ENCODE measurements at regions not wholly inside any gene's neighbourhood (a gene's known extent, or its start where the extent isn't known, plus 50 kb on each side); places are given as distances from the start of the nearest gene placed in this dataset.
"Not testable (repeated sequence)": the region's sequence is repeated elsewhere in the genome, so short reads cannot be mapped to it uniquely, and the experiment has no call there.

DNA sequence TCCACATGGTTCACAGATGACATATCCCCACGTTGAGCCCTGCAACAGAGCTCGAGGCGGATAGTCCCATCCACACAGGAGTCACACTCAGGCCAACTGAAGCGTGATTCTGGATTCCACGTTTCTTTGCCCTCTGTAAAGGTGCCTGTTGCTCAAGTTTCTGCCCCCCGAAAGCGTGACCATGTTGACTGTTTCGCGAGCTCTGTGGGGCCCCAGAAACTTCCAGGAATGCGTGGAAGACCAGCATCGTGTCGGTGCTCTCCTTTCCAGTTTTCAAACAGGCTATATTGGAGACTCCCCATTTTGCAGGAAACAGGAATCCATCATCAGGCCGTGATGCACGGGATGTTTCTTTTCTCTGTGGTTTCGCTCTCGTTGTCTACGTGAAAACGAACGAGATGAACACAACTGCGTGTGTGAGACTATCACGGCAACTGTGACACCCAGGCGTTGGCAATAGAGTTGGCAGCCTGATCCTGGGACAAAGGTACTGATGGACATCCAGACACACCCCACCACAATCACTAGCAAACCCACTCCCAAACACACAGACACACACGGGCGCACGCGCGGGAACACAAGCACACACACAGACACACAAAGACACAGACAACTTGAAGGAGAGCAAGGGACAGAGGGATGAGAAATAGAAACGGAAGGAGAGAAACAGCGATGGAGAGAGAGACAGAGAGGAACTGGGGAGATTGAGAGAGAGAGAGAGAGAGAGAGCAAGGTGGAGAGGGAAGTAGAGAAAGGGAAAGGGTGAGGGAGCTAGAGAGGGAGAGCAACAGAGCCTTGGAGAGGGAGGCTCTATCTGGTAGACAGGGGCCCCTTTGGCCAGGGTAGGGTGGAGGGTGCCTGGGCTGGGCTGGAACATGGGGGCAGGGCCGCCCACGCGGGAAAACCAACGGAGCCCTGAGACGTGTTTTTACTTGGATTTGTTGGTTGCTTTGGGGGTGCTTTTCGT lies 1609.3 kb downstream of the SPATA31A7 start:
- not testable (repeated sequence) for FAIRE-seq

DNA sequence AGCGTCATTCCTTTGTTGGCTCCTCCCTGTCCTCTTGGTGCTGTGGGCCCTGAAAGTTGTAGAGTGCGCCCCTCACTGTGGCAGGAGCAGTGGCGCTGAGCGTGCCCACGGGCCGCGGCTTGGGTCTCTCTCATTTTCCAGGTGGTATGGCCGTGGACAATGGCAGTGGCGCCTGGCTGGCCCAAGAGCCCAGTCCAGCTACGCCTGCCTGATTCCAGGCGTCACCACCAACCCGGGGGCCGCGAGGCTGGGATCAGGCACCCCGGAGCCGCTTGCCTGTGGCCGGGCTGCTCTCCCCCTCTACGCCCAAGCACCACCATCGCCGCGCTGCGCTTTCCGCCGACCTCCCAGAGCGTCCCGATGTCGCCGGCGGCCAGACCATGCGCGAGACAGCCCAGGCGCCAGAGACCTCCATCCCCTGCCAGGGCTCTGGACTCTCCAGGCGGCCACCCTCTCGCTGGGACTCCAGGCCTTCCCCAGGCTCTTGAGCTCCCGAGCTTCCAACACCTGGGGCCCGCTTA lies 1610.1 kb downstream of the SPATA31A7 start:
- not testable (repeated sequence) for FAIRE-seq

DNA sequence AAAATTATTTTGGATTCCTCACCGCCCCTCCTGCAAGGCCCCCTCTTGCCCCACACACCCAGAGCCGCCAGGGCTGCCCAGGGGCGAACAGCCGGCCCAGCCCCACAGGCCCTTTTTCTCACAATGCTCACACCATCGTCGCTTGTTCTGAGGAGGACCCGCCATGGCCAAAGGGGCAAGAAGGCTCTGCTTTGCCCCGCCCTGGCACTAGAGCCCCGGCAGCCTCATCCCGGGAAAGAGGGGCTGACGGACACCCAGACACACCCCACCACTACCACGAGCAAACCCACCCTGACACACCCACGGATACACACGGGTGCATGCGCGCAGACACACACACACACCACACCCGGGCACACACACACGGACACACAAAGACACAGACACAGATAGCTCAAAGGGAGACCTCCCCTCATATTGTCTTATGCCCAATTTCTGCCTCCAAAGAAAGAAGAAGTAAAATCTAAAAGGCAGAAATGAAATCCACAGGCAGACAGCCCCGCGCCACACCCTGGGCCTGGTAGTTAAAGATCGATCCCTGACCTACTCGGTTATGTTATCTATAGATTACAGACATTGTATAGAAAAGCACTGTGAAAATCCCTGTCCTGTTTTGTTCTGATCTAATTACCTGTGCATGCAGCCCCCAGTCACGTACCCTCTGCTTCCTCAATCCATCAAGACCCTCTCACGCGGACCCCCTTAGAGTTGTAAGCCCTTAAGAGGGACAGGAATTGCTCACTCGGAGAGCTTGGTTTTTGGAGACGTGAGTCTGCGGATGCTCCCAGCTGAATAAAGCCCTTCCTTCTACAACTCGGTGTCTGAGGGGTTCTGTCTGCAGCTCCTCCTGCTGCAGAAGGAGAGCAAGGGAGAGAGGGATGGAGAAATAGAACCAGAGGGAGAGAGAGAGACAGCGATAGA lies 1610.9 kb downstream of the SPATA31A7 start:
- FAIRE-seq = not testable (repeated sequence)

DNA sequence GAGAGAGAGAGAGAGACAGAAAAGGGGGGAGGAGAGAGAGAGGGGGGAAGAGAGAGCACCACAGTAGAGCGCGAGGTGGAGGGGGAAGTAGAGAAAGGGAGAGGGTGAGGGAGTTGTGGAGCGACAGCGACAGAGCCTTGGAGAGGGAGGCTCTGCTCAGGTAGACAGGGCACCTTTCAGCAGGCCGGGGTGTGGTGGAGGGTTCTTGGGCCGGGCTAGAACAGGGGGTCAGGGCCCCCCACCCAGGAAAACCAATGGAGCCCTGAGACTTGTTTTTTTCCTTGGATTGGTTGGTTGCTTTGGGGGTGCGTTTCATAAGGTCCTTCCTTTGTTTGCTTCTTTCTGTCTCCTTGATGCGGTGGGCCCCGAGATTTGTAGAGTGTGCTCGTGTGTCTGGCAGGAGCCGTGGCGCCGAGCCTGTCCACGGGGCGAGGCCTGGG lies 1611.6 kb downstream of the SPATA31A7 start:
- not testable (repeated sequence) for FAIRE-seq

DNA sequence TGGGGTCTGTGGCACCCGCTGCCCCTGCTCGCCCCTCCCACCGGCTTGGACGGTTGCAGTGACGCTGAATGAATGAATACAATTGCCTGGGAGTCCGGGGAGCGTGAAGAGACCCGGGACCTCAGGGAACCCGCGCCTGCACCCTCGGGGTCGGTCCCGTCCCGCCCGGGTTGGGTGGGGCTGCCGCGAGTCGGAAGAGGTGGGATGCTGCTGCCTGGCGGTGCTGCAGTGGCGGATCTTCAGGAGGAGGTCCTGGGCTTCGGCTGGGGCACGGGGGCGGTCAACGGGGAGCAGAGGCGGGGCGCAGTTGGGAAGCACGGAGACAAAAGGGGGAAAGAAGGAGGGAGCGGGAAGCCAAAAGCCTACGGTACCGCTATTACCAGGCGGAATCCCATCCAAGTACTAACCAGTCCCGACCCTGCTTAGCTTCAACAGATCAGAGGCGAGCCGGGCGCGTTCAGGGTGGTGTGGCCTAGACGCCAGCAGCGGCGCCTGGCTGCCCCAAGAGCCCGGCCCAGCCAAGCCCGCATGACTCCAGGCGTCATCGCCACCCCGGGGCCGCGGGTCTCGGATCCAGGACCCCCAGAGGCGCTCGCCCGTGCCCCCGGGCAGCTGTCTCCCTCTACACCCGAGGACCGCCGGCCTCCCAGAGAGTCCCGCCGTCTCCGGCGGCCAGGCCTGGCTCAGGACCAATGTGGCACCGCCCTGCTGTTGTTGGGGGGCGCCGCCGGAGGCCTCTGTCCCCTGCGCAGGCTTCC lies 1612.3 kb downstream of the SPATA31A7 start:
- not testable (repeated sequence) for FAIRE-seq

DNA sequence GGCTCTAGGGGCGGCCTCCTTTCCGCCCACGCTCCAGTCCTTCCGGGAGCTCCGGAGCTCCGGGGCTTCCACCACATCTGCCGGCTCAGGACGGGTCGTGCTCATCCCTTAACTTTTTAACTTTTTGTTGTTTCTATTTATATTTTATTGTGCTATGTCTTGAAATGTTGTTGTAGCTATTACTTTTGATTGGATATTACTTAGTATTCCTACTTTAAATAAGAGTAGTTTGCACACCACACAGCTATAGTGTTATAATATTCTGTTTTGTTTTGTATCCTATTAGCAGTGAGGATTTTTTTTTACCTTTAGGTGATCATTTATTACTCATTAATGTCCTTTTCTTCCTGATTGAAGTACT lies 1612.9 kb downstream of the SPATA31A7 start:
- peak; percentile 21 for FAIRE-seq

DNA sequence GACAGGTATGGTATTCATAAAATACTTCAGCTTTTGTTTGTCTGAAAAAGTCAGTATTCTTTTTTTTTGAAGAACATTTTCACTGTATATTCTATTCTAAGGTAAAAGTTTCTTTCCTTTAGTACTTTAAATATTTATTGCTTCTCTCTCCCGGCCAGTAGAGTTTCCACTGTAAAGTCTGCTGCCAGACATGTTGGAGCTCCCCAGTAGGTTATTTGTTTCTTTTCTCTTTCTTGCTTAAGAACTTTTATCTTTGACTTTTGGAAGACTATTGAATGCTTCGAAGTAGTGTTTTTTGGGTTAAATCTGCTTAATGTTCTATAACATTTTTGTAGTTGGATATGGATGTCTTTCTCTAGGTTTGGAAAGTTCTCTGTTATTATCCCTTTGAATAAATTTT lies 1613.3 kb downstream of the SPATA31A7 start:
- not testable (repeated sequence) for FAIRE-seq

DNA sequence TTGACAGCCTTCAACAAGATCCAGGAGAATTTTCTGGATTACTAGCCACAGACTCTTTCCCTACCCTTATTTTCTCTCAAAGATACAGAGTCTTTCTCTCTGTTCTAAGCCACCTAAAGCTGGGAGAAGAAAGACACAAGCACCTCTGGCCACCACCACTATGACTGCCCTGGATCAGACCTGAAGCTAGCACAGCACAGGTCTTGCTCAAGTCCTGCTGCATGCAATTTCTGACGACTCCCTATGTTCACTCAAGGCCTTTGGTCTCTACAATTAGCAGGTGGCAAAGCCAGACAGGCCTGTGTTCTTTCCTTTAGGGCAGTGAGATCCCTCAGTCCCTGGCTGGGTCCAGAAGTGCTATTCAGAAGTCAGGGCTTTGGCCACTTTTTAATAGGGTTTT lies 1614.5 kb downstream of the SPATA31A7 start:
- not testable (repeated sequence) for FAIRE-seq

DNA sequence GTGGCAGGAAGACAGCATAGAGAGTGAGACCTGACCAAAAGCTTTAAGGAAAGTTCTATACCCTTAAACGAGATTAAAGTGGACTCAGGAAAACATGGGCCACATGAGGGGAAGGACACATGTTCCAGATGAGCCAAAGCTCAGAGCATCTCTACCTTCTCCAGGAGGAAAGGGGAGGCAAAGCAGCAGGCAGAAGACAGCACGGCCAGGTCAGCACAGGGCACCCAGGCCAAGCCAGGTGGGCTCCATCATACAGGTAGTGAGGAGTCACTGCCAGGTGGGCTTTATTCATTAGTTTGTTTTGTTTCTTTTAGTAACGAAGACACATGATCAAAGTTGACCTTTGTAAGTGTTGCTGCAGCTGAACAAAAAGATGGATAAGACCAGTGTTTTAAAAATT lies 1617.6 kb downstream of the SPATA31A7 start:
- FAIRE-seq = not testable (repeated sequence)

DNA sequence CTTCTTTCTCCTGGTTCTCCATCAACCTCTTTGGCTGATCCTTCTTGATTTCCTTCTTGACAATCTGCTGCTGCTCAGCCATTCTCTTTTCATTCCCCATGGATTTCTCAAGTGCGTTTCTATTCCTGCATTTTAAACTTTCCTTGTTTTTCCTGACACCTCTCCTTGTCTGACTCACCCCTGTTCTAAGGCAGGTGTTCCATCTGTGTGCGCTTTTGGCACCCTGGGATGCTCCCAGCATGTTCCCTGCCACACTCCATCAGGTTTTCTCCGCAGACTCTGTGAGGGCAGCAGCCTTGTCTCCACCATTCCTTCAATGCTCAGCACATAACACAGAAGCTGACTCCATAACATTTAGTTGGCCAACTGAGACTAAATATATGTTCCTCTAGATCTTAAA lies 1618.2 kb downstream of the SPATA31A7 start:
- FAIRE-seq = not testable (repeated sequence)

DNA sequence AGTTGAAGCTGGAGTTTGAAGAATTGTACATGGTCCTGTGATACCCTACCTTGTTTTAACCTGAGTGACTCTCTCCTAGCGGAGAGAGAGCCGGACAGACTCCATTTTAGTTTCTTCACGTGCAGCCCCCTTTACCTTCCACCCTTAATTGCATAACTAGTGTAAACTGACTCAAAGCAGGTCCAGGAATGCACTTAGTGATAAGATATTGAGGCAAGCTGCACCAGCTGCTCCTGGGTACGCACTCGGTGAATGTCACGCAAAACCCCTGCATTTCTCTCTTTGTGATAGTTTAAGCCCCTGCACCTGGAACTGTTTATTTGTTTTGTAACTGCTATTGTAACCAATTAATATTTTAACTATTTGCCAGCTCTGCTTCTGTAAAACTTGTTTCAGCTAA lies 1620.5 kb downstream of the SPATA31A7 start:
- not testable (repeated sequence) for FAIRE-seq

DNA sequence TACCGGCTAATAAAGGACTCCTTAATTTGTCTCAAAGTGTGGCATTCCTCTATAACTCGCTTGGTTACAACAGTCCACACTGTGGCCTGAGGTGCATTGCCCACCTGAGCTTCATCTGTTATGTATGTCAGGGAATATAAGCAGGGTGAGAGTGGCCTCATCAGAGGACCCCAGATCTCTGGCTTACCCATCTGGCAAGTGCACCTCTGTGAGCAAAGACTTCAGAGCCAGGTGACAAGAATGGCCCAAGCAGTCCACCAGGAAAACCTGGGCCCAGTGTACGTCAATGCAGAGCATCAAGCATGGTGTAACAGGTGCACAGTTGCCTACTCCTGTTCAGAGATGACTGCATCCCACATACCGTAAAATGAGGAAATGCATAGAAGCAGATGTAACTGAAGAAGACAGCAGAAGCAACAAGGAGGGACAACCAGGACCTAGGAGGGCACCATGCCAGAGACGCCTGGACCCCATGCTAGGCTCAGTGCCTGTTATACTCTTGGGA lies 1621.0 kb downstream of the SPATA31A7 start:
- not testable (repeated sequence) for FAIRE-seq

DNA sequence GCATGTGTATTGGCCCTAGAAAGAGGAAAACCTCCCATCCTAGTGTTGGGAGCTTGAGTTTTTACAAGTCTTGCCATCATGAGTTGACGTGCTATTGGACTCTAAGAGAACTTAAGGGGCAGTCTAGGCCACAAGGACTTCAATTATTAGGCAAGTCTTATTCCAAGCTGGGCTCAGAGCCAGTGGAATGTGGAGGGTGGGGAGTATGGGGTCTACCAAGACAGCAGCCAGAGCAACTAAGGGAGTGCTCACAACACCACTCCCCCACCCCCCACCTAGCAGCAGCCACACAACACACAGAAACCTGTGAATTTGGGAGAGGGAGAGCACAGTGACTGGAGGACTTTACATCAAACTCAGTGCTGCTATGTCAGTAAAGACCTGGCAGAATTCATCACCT lies 1625.6 kb downstream of the SPATA31A7 start:
- FAIRE-seq = not testable (repeated sequence)

DNA sequence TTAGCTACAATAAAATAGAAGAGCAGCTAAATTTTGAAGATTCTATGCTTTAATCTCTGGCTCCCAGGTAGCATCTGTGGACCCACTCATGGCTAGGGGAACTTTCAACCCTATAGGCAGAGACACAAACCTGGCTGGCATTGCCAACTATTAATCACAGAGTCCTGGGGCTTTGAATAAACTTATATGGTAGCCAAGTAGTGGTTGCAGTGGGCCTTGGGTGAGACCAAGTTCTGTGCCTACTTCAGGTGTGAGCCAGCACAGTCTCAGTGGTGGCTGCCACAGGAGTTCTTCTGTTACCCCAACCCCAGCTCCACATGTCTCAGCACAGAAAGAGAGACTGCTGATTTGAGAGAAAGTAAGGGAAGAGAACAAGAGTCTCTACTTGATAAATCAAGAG lies 1626.5 kb downstream of the SPATA31A7 start:
- FAIRE-seq = not testable (repeated sequence)

DNA sequence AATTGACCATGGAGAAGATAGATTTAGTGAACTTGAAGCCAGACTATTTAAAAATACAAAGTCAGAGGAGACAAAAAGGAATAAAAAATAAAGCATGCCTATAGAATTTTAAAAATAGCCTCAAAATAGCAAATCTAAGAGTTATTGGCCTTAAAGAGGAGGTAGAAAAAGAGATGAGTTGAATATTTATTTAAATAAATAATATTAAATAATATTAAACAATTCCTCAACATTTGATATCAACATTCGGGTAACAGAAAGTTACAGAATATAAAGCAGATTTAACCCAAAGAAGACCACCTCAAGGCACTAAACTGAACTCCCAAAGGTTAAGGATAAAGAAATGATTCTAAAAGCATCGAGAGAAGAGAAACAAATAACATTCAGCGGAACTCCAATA lies 1627.4 kb downstream of the SPATA31A7 start:
- FAIRE-seq = not testable (repeated sequence)

DNA sequence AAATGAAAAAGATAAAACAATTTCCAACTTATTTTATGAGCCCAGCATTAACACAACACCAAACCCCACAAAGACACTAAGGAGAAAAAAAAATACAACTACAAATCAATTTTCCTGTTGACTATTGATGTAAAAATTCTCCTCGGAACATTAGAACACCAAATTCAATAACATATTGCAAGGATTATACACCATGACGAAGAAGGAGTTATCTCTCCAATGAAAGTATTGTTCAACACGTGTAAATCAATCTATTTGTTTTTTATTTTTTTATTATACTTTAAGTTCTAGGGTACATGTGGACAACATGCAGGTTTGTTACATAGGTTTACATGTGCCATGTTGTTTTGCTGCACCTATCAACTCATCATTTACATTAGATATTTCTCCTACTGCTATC lies 1632.3 kb downstream of the SPATA31A7 start:
- not testable (repeated sequence) for FAIRE-seq

DNA sequence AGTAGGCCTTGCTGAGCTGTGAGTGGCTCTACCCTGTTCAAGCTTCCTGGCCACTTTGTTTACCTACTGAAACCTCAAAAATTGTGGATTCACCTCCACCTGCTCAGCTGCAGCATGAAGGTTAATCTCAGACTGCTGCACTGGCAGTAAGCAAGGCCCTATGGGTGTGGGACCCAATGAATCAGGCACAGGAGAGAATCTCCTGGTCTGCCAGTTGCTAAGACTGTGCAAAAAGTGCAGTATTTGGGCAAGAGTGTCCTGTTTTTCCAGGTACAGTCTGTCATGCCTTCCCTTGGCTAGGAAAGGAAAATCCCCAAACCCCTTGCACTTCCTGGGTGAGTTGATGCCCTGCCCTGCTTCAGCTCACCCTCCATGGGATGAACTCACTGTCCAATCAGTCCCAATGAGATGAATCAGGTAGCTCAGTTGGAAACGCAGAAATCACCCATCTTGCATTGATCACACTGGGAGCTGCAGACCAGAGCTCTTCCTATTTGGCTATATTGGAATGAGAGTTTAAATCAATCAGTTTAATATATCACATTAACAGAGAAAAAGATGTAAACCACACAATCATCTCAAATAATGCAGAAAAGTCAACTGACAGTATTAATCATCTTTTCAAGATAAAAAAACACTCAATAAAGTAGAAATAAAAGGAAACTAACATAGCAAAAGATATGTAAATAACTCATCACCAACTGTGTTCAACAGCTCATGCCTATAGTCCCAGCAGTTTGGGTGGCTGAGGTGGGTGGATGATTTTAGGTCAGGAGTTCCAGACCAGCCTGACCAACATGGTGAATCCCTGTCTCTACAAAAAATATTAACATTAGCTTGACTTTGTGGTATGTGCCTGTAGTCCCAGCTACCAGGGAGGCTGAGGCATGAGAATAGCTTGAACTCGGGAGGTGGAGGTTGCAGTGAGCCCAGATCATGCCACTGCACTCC lies 1638.4 kb downstream of the SPATA31A7 start:
- FAIRE-seq = not testable (repeated sequence)

DNA sequence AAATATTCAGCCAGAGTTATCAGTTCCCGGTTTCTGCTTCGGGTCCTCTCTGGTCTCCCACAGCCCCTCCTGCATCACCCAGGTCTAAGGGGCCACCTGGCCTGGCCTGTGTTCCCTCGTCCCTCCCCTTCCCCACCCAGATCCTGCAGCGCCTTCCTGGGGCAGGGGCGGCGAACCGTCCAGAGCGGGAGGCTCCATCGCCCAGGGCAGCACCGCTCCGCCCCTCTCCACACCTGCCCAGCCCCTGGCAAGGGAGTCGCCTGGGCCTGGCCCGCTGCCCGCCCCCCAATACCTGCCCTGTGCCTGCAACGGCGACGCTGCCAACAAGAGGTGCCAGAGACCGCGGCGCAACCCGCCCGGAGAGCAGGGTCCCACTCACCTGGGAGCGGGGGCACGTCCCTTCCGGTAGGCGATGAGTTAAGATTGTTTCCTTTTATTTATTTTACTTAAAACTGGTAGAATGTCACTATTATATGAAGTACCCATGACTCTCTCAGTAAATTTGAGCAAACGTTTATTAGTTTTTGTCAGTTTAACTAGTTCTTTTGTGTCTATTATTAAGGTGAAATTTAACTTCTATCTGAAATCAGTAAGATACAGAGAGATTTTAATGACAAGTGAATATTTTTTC lies 1641.1 kb downstream of the SPATA31A7 start:
- not testable (repeated sequence) for FAIRE-seq

DNA sequence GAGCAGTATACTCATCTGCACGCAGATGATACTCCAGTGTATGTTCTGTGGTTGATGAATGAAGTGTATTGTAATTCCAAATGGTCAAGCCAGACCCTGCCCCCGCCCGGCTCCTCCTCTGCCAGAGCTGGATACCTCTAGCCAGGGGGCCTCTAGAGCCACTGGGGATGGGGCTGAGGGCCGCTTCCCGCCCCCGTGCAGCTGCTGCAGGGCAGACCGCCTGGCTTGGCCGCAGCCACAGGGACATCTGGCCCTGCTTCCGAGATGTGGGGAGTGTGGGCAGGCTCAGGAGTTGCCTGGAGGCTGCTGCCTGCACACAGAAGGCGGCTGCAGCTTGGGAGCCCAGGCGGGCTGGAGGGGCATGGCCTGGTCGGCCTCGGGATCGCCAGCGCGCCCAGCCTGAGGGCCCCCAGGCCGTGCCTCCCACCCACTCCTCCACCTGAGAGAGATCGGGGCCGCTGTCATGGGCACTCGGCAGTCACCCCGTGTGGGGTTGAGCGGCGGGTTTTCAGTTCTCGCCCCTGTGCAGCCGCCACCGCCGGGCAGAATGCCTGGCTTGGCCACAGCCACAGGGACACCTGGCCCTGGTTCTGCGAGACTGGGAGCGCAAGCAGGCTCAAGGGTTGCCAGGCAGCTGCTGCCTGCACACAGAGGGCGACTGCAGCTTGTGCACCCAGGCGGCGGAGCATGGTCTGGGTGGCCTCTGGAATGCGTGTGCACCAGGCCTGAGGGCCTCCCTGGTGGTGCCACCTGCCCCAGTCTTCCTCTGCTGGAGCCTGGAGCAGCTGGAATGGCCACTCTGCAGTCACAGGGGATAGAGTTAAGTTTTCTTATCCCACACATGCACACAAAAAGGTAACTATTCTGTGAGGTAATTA lies 1643.7 kb downstream of the SPATA31A7 start:
- FAIRE-seq = not testable (repeated sequence)

Data from colon (tissue), 2 donors.